GM21526 (cell line): ENCODE measurements at regions not wholly inside any gene's neighbourhood (a gene's known extent, or its start where the extent isn't known, plus 50 kb on each side); places are given as distances from the start of the nearest gene placed in this dataset.

ENCODE experiments used
- ATAC-seq: cut with Tn5 transposase; IDR thresholded peaks from one replicate; pipeline ENCODE4 v1.9.1; 2021; ENCODE audit warnings: moderate library complexity; ENCODE audit not compliant: unreplicated experiment, low FRiP score

DNA sequence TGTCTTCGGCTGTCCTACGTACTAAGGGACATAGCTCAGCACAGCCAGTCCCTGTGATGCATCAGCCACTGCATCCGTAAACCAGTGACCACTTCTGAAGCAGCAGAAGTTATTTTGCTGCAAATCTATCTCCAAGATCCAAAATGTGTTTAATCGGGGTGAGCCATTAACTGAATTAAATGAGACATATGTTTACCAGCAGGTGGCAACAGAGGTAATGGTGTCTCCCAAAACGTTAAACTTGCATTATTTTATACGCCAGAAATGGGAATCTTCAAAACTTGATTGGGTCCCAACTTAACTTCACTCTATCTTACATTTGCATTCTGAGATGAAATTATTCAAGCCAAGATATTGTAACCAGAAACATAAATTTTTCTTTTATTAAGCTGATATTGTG is 75.3 kb upstream of the BOC start:
- no peak for ATAC-seq

GRCh38 chr3:113136544-113136943 is 74.8 kb upstream of the BOC start:
- no peak for ATAC-seq

GRCh38 chr3:113138839-113139743 is 72.3 kb upstream of the BOC start:
- no peak for ATAC-seq

DNA sequence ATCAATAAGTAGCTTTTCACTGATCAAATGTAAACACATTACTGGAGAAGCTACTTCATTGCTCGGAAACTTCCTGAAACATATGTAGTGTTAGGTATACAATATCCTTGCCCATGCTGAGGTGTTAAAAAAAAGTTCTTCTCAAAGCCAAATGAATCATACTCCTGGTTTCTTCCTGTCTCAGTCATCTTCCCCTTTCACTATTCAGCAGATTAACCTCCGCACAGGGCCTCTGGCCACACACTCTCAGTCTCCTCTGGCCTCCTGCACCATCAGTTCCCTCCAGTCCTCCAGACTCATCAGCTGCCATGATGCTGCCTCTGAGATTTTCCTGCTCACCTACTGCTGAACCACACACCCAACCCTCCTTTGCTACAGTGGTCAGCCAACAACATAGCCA is 70.5 kb upstream of the BOC start:
- ATAC-seq, result no peak

DNA sequence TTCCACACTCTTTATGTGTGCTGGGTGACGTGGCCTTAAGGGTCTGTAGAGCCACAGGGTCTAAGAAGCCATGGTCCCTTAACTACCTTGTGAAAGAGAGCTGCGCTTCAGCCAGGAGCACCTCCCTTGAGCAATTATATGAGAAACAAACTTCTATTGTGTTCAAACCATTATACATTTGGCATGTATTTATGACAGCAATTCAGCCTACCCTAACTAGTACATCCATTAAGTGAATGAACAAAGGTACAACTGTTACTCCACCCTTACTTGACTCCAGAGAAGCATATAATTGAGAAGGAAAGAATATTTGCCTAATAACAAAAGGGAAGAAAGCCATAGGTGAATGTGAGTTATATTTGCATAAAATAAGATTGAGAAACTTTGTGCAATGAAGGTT is 69.8 kb upstream of the BOC start:
- ATAC-seq, result no peak

GRCh38 chr3:113142476-113142875 is 68.9 kb upstream of the BOC start:
- ATAC-seq, result no peak

DNA sequence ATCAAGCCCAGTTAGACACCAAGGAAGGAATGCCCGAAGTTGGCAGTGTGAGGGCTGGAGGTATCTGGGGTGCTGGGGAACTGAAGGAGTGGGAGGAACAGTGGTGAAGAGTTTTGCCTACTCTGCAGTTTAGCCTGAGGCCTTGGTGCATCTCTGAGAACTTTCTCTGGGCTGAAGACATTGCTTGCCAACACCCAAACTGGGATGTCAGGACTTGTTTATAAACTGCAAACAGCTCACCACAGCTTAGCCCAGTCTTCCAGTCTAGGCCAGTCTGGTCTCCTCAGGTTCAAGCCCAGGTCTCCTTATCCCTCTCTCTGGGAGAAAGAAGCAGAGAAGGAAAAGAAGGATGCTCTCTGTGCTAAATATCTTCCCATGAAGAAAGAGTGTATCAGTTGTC is 68.0 kb upstream of the BOC start:
- no peak for ATAC-seq

- no peak for ATAC-seq
These were observed 63.6 kb upstream of the BOC start for GRCh38 chr3:113147681-113148261.

- no peak for ATAC-seq
These were observed 63.1 kb upstream of the BOC start for GRCh38 chr3:113148284-113148683.

GRCh38 chr3:113150250-113150649 is 61.1 kb upstream of the BOC start:
- no peak for ATAC-seq

- ATAC-seq, result no peak
These were observed 59.8 kb upstream of the BOC start for GRCh38 chr3:113151461-113152031.

DNA sequence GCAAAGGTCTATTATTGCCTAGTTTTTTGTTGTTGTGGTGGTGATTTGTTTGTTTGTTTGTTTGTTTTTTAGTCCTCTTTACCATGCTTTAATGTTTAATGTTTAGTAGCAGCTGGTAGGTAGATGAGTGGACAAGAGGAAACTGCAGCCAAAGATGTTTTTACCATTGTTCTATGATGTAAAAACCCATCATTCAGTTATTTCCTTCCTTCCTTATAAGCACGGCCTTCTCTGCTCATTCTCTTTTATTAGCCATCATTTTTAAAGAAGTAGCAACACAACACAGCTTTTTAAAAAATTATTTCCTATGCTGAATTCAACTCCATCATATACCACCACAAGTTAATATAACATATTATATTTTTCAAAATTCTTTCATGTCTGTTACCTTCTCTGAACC is 58.5 kb upstream of the BOC start:
- no peak for ATAC-seq

GRCh38 chr3:113153499-113154107 is 57.8 kb upstream of the BOC start:
- ATAC-seq, result peak; percentile 87

GRCh38 chr3:113156816-113157333 is 54.5 kb upstream of the BOC start:
- ATAC-seq, result no peak

DNA sequence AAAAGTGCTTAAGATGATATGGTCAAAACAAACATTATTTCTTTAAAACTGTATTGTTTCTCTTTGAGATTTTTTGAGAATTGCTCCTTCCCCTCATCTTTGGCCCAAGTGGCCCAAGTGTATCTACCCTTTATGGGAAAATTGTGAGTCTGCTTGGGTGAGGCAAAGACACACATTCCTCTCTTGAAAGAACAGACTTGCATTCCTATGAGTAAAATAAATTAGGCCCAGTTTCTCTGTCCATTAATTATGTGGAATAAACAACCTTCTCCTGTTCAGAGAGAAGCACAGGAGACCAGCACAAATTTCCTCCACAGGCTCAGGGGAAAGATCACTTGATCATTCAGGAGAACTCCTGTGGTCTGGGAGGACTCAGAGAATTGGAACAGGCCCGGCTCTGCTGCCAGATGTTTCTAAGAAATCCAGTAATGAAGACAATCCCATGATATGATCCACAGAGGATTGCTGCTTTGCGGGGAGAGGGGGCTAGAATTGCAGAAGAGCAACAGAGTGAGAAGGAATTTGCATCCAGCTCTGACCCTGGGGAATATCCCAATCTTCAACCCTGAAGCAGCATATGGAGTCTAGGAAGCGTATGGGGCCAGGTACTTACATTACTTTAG is 53.8 kb upstream of the BOC start:
- no peak for ATAC-seq

- ATAC-seq, result no peak
These were observed 53.2 kb upstream of the BOC start for GRCh38 chr3:113158171-113158570.
